Activated T-cell treated with anti-CD3 and anti-CD28 coated beads for 24 hours (primary cell): ENCODE measurements at regions not wholly inside any gene's neighbourhood (a gene's known extent, or its start where the extent isn't known, plus 50 kb on each side); places are given as distances from the start of the nearest gene placed in this dataset.
"Not testable (repeated sequence)": the region's sequence is repeated elsewhere in the genome, so short reads cannot be mapped to it uniquely, and the experiment has no call there.

Source experiments
- DNase-seq: peaks from one replicate; pipeline ENCODE4 v3.0.0-alpha.2; 2020; ENCODE audit warnings: low read depth

- DNase-seq = peak; percentile 37
Measured at GRCh38 chr3:59502806-59503205, 453.0 kb upstream of the CFAP20DC start.

DNA sequence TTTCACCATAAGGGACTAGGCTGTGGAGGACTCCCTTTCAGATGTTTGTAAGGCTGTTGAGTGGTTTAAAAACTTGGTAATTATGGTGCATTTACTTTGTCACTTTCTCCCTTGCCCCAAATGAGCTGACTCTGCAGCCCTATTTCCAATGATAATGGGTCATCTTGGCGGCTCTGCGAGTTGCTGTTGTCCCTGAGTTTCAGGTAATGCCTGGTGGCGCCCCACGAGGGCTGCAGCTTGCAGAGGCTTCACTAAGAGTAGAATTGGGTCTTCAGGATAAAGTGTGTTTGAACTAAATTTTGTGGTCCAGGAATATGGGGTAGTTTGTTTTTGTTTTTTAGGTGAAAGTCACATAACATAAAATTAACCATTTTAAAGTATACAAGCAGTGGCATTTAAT, 450.1 kb upstream of the CFAP20DC start:
- DNase-seq = no peak

GRCh38 chr3:59499000-59499399, 449.2 kb upstream of the CFAP20DC start:
- DNase-seq = no peak

GRCh38 chr3:59496250-59496649, 446.4 kb upstream of the CFAP20DC start:
- DNase-seq = no peak

DNA sequence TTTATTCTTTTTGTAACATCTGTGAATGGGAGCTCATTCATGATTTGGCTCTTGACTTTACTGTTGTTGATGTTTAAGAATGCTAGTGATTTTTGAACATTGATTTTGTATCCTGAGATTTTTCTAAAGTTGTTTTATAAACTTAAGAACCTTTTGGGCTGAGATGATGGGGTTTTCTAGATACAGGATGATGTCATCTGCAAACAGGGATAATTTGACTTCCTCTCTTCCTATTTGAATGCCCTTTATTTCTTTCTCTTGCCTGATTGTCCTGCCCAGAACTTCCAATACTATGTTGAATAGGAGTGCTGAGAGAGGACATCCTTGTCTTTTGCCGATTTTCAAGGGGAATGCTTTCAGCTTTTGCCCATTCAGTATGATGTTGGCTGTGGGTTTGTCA, 445.1 kb upstream of the CFAP20DC start:
- DNase-seq = not testable (repeated sequence)

DNA sequence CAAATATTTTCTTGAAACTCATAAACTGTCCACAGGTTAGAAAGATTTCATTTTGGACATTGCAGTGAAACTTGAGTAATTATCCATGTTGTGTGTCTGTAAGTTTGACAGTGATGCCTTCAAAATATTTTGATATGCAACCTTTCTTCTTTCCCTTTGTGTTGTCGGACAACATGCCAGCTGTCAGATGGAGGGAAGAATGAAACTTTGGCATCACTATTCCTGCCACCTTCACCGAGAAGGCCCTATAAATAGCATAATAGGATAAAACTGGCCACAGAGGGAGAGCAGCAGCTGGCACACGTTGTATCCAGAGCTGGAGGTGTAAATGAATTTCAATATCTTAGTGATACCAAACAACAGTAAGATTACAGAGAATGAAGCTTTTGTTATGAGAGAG, 436.7 kb upstream of the CFAP20DC start:
- DNase-seq = no peak

- DNase-seq = no peak
Measured at GRCh38 chr3:59483191-59483590, 433.4 kb upstream of the CFAP20DC start.

- DNase-seq = no peak
Measured at GRCh38 chr3:59482684-59483083, 432.9 kb upstream of the CFAP20DC start.

- DNase-seq = no peak
Measured at GRCh38 chr3:59481776-59482400, 432.1 kb upstream of the CFAP20DC start.

DNA sequence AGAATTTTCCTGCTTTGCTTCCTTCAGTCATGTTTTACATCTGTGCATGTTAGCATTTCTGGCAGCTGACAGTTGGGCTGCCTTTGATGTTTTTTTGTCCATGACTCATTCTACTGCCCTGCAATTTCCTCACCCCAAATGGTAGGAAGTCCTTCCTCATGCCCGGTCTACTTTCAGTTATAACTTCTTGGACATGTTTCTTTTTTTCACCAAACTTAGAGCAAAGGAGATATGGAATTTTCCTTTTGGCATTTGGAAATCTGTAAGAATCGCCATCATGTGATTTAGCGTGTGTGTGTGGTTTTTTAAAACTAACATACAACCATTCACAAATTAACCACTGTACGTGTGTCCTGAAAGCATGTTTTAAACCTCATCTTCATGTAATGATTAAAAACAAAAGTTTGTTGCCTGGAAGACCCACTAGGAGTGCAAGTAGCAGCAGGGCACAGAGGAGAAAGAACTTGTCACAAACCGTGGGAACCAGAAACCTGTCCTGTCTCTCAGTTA, 430.7 kb upstream of the CFAP20DC start:
- DNase-seq = no peak

GRCh38 chr3:59473636-59474035, 423.8 kb upstream of the CFAP20DC start:
- no peak for DNase-seq

GRCh38 chr3:59472541-59472940, 422.7 kb upstream of the CFAP20DC start:
- DNase-seq = no peak

DNA sequence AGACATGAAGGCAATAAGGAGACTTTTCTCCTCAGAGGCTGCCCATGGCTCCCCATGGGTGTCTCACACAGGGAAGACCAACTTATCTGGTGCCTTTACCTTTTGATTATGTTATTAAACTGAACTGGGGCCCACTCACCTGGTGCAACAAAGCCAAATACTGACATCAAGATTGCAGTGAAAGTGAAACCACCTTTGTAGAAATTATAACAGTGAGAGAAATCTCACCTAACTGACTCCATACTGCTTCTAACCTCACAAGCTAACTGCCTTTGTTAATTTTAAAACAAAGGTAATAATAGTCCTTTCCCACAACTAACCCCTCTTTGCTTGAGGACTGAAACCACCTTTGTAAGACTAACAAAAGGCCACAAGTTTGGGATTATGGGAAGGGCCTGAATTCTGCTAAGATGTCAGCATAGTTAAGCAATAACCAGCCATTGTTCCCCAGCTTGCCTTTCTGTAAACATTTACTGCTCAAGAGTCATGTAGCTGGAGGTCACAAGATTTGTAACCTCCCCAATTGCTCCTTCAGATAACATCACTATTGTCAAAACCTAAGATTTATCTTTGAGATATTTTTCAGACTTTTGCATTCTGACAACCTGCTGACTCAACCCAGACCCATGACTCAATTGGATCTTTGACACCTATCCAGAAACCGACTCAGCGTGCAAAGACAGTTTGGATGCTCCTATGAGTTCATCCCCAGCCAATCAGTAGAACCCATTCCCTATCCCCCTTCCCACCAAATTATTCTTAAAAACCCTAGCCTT, 420.3 kb upstream of the CFAP20DC start:
- peak; percentile 8 for DNase-seq

DNA sequence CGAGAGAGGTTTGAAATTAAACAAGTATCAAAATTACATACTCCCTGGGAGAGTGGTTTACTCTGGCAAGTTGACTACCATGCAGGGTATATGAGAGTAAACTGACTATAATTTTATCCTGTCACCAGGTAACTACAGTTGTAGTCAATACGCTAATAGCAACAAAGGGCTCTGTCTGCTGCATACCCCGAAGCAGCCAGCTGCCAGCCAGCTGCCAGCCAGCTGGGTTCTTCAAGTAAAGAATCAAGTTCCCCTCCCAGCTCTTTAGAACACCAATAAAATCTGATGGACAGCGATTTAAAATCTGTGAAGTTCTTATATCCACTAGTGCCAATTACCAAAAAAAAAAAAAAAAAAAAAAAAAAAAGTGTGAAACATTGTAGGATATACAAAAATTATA, 417.7 kb upstream of the CFAP20DC start:
- no peak for DNase-seq

DNA sequence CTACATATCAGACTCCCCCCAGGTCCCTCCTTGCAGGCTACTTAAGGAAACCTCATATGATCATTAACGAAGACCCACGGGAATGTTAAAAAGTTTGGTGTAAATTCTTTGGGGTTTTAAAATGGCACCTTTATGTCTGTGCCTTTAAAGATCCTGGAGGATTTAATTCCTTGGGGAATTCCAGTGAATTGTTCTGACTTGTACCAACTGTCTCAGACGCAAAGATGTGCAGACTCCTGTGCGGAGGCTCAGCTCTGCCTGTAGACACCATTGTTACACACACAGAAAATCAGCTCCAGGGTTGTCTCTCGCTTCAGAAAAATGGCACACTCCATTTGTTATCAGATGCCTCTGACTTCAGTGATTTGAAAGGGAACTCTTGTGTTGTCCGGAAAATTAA, 414.4 kb upstream of the CFAP20DC start:
- no peak for DNase-seq

DNA sequence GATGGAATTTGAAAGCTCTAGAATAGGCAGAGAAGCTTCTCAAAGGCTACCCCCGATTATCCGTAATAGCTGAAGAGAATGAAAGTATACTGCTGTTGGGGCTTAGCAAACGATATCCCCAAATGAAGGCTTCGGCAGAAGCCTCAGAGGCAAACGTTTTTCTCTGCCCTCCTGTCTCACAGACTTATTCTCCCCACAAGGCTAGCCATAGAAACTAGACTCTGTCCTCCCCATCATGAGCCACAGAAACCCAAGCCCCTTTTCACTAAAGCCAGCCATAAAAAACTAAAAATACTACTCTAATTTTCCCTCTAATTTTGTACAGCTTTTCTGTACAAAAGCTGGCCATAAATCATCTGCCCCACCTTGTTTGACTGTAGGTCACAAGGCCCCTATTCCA, 413.4 kb upstream of the CFAP20DC start:
- no peak for DNase-seq

GRCh38 chr3:59460068-59460467, 410.2 kb upstream of the CFAP20DC start:
- DNase-seq = no peak

- DNase-seq = peak; percentile 23
Measured at GRCh38 chr3:59456852-59457485, 407.1 kb upstream of the CFAP20DC start.

- DNase-seq = no peak
Measured at GRCh38 chr3:59451800-59452746, 402.2 kb upstream of the CFAP20DC start.

GRCh38 chr3:59450946-59451763, 401.3 kb upstream of the CFAP20DC start:
- DNase-seq = peak; percentile 50

DNA sequence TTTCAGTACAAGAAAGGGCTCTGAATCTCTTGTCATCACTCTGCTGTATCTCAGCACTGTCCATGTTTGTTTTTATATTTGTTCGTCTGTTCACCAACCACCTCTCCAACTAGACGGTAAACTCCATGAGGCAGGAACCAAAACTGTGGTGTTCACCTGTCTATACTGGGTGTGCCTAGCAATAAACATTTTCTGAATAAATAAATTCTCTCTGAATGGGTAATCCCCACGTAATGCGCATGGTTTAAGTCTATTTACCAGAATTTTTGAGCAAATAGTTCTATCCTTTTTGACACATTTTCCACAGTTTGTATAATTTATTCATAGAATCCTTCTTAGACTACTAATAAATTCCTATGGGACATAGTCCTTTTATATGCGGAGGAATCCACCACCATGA, 400.6 kb upstream of the CFAP20DC start:
- DNase-seq = no peak
